Ishikawa (cell line): ENCODE measurements at regions not wholly inside any gene's neighbourhood (a gene's known extent, or its start where the extent isn't known, plus 50 kb on each side); places are given as distances from the start of the nearest gene placed in this dataset.

ENCODE experiments used
- EP300 ChIP-seq: IDR thresholded peaks from 2 replicates; pipeline ENCODE4 v1.6.1; 2012; ENCODE audit warnings: borderline replicate concordance
- TAF1 ChIP-seq: IDR thresholded peaks from 2 replicates; pipeline ENCODE4 v1.6.1; 2012; ENCODE audit warnings: low read depth, mild to moderate bottlenecking

DNA sequence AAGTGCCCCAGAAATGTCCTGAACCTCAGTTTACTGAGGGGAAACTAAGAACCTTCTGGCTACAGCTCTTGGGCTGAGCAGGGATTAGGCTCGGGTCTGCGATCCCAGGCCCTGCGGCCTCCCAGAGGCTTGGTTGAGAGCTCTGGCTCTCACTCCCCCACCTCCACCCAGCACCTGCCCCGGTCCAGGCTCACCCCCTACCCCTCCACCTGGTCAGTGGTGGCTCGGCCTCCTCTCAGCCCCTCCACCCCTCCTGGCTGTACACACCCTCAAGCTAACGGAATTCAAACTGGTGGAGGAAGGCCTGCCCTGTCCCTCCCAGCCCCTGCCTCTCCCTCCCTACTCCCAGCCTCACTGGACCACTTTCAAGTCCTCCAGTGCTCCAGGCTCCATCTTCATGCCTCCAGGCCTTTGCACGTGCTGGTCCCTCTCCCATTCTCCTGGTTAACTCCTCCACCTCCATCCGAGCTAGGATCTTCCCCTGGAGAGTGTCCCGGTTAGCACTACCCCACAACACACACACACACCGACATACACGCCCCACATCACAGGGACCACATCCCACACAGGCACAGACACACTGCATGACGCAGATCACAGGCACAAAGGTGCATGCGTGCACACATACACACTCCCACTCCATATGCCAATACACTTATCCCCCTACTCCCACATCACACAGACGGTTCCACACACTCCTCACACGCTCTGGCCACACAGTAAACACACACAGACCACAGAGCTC lies 130.9 kb downstream of the C9orf50 start:
- TF ChIP-seq EP300: no peak
- no peak for TF ChIP-seq TAF1
